ENCODE measurements at regions not wholly inside any gene's neighbourhood (a gene's known extent, or its start where the extent isn't known, plus 50 kb on each side); places are given as distances from the start of the nearest gene placed in this dataset.

DNA sequence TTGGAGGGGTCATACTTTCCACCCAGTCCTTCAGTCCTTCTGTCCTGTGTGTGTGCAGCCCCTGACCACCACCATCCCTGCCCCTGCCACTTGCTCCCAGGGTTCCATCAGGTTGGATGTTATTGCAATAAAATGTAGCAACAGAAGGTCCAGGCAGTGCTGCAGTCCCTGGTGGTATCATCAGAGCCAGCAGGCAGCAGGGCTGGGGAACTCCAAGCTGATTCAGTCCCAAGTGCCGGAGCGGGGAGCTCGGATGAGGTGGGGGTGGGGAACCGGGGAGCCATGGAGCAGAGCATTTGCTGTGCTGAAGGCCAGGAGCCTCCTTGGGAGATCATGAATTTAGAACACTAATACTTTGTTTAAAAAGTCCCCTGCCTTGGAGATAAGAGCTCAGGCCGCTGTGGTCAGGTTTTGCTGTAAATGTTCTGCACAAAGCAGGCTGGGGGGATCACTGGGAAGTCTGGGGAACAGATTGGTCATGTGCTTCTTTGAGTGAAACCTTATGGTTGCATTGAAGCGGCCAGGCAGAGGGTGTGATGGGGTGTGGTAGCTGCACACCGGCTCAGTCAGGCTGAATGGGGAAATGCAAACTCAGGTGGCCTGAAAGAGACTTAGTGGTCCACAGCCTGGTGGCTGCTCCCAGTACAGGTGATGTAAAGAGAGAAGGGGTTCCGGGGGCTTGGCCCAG, 225.9 kb downstream of the SEC14L1 start:
- no peak for DNase-seq

DNA sequence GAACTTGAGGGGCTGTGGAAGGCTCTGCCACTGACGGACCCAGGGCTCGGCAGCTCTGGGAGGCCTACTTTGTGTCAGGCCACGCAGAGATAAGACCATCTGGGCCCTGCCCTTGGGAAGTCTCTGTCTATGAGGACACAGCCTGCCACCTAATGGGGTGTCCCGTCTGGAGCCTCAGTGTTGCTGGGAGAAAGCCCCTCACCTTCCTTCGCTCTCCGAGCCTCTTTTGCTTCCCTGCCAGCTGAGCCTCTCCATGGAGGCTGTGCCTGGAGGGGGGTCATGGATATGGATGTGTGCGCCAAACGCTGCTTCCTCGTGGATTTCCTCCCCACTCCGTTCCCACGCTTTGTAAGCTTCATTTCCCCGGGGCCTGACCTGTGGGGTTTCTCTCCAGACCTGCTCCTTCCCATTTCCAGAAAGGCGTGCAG, 228.8 kb downstream of the SEC14L1 start:
- DNase-seq = no peak

DNA sequence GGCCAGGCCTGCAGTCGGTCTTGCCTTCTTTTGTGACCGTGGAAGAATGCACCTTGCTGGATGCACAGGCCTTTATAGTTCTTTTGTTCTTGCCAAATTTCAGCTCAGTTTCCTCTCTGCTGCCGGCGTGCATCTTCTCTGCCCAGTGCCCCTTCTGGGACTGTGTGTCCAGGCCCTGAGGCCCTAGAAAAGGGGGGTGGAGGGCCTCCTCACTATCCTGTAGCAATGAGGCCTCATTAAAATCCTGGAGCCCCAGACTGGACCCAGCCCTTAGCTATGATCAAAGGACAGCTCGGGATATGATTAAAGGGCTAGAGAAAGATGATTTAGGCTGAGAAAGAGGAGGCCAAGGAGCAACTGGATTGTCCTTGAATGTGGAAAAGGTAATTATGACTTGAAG, 229.8 kb downstream of the SEC14L1 start:
- DNase-seq = no peak

DNA sequence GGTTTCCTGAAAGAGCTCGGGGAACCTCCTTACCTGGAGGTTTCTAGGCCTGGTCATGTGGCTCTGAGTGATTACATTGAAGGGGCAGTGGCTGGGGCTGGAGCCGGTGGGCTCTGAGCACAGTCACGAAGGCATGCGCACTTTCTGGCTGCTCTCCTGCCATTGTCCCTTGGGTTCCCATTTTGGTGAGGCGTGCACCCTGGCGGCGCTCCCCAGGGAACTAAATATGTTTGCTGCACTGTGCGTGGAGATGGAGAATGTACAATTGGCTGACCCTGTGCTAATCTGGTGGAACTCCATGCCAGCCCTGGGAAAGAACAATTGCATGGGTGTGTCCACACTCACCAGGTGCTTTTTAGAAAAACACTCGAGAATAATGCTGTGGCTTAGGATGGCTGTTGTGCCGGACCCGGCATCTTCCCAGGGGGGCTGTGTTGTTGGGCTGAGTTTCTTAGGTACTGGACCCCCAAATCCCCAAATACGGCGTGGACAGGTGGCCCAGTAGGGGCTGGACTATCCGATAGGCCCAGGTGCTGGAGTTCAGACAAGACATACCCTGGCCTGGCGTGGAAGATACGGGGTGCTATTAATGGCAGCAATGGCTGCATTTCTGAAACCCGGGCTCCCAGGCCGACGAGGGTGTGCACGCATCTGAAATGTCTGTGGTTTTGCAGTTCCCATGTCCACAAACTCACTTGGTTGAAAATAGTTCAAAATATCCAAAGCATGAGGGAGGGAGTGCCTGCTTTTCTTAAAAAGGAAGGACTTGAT, 230.5 kb downstream of the SEC14L1 start:
- no peak for DNase-seq

DNA sequence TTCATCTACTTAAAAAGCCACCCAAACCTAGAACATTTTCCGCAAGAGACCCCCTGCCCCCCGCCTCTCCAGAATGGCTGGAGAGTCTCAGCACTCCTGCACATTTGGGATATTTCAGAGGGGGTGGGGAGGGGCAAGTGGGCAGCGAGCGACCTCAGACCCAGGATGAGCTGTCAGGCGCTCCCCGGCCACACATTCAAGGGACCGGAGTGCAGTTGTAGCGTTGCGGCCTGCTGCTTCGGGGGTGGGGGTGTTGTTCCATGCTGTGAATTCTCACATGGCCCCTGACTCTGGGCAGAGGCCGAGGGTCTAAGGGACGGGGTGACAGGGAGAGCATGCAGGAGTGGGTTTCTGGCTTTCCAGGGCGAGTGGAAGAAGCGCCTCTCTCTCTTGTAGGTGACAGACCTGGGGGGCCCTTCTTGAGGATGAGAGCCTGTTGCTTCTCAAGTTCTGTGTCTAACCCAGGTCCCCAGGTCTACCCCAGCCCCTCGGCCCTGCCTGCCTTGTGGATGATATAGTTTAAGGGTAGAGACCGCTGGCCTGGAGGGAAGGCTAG, 231.2 kb downstream of the SEC14L1 start:
- DNase-seq = no peak

DNA sequence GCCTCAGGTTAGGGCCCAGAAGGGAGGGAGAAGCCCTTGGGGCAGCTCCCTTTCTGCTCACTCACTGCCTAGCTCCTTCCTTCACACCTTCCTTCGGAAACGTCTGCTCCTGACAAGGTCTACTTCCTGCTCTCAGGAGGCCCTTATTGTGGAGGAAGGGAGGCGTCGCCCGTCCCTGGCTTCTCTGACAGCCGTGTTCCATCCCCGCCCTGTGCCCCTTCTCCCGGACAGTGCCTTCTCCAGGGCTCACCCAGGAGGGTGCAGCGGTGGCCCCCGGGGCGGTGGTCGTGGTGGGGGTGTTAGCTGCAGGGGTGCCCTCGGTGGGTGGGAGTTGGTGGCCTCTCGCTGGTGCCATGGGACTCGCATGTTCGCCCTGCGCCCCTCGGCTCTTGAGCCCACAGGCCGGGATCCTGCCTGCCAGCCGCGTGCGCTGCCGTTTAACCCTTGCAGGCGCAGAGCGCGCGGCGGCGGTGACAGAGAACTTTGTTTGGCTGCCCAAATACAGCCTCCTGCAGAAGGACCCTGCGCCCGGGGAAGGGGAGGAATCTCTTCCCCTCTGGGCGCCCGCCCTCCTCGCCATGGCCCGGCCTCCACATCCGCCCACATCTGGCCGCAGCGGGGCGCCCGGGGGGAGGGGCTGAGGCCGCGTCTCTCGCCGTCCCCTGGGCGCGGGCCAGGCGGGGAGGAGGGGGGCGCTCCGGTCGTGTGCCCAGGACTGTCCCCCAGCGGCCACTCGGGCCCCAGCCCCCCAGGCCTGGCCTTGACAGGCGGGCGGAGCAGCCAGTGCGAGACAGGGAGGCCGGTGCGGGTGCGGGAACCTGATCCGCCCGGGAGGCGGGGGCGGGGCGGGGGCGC, 231.9 kb downstream of the SEC14L1 start:
- DNase-seq = peak; percentile 45

DNA sequence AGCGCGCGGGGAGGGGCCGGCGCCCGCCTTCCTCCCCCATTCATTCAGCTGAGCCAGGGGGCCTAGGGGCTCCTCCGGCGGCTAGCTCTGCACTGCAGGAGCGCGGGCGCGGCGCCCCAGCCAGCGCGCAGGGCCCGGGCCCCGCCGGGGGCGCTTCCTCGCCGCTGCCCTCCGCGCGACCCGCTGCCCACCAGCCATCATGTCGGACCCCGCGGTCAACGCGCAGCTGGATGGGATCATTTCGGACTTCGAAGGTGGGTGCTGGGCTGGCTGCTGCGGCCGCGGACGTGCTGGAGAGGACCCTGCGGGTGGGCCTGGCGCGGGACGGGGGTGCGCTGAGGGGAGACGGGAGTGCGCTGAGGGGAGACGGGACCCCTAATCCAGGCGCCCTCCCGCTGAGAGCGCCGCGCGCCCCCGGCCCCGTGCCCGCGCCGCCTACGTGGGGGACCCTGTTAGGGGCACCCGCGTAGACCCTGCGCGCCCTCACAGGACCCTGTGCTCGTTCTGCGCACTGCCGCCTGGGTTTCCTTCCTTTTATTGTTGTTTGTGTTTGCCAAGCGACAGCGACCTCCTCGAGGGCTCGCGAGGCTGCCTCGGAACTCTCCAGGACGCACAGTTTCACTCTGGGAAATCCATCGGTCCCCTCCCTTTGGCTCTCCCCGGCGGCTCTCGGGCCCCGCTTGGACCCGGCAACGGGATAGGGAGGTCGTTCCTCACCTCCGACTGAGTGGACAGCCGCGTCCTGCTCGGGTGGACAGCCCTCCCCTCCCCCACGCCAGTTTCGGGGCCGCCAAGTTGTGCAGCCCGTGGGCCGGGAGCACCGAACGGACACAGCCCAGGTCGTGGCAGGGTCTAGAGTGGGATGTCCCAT, 232.8 kb downstream of the SEC14L1 start:
- no peak for DNase-seq

DNA sequence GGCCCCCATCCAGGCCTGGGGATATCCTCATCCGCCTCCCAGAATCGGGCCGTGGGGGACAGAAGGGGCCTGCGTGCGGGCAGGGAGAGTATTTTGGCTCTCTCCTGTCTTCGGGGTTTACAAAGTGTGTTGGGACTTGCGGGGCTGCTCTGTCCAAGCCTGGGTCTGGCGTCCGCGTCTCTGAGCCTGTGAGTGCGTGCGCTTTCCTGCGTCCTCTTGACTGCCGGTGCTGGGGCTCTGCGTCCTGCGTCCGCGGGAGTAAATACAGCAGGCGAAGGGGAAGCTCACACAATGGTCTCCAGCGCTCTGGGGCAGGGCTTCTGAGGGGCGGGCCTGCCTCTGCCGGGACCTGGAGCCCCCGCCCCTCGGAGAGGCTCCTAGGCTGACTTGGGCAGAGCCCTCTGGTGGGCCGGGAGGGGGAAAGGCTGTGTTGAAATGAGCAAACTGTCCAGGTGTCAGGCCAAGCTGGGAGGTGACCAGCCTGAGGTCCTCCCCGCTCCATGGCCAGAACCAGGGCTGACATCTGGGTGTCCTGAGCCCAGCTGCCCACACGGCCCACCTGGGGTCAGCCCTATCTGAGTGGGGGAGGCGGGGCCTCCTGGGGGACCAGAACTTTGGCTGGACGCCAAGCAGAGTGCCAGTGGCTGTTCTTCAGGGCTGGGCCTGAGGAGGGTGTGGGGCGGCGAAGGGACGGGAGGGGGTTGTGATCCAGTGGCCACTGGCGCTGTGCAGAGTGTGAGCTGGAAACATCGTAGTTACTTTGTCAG, 233.6 kb downstream of the SEC14L1 start:
- DNase-seq = peak; percentile 49

DNA sequence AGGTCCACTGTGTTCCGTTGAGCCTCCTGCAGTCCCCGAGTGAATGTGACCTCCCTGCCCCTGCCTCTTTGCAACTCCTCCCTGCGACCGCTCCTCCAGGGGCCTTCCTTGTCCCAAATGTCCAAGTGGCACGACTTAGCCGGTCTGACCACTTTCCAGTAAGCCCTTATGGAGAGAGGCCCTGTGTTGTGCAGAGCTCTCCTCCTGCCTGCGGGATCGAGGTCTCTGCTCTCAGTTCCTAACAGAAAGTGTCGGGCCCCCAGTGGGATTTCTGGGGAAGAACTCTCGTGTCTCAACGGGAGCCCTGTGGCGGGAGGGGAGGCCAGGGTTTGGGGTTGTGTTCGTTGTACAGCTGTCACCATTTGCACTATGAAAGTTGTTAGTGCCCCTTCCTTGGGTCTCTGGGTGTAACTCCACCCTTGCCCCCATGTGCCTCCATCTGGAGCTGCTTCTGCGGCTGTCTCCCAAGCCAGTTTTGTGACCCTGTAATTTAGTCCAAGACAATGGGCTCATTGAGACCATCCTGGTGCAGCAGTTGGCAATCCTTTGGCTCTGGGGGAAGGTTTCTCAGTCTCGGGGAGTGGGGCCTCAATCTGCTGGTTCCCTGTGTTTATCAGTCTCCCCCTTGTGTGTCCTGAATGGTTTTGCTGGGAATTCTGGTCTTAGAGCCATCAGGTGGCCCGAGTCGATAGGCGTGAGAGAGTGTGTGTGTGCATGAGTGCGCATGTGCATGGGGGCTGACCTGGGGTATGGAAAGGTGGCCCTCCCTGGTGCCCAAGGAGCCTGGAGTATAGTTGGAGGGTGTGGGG, 234.5 kb downstream of the SEC14L1 start:
- no peak for DNase-seq

DNA sequence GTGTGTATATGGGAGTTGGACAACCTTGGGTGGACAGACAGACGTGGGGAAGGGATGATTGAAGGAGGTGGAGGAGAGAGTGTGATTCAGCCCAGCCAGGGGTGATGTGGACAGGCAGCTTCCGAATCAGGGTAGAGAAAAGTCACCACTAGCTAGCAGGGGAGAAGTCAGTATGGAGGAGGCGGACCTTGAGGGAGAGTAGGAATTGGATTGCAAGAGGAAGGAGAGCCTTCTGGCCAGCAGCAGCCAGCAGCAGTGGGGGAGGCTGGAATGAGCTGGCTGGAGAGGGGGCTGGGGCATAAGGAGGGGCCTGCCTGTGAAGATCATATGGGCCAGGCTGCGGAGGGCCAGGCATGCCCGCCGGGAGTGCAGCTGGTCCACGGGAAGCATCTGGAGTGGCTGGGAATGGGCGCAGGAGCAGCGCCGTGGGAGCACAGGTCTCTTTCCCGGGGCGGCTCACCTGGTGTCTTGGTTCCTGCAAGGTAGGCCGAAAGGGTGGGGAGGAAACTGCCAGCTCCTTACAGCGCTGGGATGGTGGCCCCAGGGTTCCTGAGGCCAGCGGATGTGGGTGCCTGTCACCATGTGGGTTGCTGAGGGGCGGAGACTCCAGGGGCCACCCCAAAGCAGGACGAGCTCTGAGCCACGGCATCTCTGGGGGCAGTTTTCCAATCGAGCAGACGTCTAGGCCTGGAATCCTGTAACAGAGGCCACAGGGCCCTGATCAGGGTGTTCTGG, 235.3 kb downstream of the SEC14L1 start:
- peak; percentile 42 for DNase-seq

DNA sequence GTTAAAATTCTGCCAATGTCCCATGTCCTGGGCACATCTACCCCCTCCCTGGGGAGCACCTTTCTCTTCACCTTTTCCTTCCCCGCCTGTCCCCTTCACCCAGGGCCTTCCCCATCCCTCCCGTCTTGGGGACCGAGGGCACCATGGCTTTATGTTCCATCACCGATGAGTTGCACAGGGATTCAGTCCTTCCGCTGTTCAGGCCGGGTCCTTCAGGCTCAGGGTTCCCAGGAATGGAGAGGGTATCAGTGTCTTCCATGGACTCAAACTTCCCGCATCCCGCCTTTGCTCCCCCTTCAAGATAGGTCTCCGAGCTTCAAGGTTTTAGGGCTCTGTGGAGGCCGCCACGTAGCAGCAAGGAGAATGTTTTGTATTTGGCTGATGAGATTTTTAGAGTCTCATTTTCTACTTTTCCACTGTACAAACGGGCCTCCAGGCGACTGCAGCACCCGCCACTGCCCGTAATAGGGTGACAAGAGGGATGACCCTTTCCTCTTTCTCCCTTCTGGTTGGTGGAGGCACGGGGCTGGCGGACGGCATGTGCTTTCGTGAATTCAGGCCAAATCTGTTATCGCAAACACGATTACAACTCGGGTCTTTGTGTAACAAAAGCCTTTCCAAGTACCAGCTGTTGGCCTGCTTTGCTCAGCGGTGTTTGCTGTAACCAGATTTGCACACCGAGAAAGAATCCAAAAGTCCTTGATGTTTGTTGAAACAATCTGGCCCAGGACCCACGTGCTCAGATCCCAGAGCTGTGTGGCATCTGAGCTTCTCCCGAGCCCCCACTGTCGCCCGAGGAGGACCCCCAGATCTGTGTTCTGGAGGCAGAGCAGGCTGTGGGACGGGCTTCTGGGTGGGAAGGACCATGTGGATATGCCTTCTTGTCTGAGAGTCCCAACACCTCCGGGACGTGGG, 236.3 kb downstream of the SEC14L1 start:
- no peak for DNase-seq

DNA sequence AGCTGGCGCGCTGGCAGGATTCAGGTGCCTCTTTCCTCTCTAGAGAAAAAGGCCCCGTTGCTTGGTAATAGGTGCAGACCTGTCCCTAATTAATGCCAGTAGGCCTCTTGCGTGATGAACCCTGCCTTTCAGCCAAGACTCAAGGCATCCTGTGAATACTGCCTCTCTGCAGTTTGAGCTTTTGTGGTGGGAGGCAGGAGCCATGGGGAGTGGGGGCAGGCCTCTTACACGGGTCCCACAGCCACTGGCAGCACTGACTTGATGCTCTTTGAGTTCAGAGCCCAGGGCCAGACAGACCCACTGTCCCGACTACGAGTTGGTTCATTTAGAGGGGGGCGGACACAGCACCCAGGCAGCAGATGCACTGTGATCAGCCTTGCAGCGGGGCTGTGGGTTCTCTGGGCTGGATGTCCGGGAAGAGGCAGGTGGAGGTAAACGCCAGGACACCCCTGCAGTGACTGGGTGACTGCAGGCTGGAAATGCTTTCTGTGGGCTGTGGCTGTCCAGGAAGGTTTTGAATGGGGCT, 237.0 kb downstream of the SEC14L1 start:
- no peak for DNase-seq

DNA sequence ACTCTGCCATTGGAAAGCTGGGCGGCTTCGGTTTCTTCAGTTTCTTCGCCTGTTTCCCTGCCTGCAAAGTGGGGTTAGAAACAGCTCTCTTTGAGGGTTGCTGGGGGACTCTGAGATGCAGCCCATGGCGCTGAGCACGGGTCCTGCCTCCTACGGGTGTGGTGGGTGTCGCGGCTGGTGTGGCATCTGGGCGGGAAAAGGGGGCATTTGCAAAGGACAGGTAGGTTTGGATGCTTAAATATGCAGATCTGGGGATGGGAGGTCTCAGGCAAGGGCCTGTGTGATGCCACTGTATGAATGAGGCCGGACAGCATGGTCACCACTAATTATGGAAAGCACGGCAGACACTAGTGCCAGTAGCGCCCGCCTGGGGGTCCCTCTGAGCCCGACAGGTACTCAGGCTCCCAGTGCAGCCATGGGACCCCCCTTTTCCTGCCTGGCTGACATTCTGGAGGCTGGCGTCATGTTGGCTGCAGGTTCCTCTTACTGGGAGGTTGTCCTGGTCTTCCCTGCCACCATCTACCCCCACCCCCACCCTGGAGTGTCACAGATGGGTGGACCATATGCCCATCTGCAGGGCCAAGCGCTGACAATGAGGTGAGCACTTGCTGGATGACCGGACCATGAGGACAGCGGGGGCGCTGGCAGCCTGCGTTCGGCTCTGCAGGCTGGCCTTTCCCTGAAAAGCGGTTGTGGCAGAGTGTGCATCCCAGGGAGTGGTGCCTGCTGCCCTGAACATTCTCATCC, 237.7 kb downstream of the SEC14L1 start:
- DNase-seq = no peak

DNA sequence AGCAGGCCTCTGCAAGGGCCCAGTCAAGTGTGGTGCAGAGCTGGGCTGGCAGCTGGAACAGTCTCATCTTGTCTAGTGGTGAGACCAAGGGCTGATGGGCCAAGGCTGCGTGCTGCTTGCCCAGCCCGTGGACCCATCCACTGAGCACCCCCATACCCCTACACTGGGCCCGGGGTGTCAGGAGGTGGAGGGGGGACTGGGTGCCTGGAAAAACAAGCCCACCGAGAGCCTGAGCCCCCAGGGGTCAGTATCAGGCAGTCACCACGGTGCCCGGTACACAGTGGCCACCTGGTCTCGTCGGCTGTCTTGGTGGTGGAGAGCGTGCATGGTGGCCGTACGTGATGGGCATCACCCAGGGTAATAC, 238.3 kb downstream of the SEC14L1 start:
- no peak for DNase-seq

DNA sequence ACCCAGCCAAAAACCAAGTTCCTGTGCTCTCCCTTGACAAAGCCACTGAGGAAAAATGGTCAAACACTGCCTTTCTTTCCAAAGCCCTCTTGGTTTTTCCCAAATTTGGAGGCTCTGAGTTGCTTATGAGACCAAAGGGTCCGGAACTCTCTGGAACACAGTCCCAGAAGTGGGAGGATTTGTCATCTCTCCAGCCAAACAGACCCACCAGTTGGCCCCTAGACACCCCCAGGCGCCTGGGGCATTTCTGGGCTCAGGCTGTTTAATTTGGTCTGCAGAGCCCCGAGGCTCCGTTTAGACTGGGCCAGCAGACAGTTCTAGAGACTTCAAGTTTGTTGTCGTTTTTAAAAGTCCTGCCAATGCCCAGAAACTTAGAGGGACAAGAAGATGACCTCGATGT, 239.1 kb downstream of the SEC14L1 start:
- no peak for DNase-seq

DNA sequence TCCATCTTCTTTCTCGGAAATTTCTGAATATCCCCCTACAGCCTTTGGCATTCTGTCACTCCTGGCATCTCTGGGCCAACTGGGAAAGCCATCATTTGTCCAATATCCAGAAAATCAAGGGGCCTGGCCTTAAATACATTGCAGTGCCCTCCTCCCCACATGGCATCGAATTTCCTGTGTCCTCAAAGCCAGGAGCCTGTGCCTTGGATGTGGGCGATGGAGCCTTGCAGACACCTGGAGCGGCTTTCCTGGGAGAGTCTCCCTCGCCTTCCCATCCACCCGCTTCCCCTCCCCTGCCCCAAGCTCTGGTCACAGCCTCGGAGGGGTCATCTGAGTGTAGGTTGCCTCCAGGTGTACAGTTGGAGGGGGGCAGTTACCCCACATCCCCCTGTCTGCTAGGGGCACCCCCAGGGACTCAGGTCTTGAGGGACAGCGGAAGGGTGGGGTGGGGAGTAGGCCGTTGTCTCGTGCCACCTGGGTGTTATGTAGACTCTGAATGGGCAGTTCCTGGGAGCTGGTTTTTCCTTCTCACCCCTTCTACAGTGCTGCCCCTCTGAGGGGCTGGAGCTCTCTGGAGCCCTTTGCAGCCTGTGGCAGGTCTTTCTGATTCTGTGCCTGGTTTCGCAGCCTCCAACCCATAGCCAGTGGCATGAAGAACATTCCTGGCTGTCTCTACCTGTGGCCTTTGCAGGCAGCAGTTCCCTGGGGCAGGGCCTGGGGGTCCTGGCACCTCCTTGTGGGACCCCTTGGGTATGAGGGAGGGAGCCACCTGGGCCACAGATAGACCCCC, 239.8 kb downstream of the SEC14L1 start:
- no peak for DNase-seq

DNA sequence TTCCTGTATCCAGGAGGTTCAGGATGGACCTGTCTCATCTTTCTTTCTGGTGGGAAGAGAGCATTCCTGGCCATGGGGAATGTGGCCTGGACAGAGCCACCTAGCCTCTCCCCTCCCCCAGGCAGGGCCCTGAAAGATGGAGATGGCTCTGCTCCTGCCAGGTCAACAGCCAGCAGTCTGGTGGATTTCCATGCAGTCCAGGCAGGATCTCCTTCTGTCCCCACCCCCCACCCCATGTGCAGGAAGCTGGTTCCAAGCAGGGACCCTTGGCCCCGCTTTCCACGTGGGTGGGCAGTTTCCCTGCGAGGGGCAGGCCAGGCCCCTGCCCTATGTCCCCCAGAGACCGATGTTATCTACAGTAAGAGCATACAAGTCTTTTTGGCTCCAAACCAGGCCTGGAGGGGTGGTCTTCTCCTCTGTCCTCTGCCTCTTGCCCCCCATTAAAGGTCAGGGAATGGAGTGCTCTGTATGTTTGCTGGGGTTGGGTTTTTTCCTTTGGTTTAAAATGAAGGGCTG, 240.5 kb downstream of the SEC14L1 start:
- DNase-seq = no peak
